GOT3 (cell line): ENCODE measurements at regions not wholly inside any gene's neighbourhood (a gene's known extent, or its start where the extent isn't known, plus 50 kb on each side); places are given as distances from the start of the nearest gene placed in this dataset.

Experiments used
- DNase-seq: peaks from one replicate; lab custom pipeline; 2025; ENCODE audit warnings: mixed read lengths; lab: John Stamatoyannopoulos, UW

- no peak for DNase-seq
Measured at GRCh38 chr18:45168866-45169600, 446.2 kb upstream of the SLC14A2 start.

- DNase-seq = no peak
Measured at GRCh38 chr18:45169610-45170009, 445.7 kb upstream of the SLC14A2 start.

GRCh38 chr18:45171679-45172191, 443.5 kb upstream of the SLC14A2 start:
- no peak for DNase-seq

GRCh38 chr18:45173327-45173726, 441.9 kb upstream of the SLC14A2 start:
- DNase-seq = no peak

- DNase-seq = no peak
Measured at GRCh38 chr18:45173799-45174519, 441.3 kb upstream of the SLC14A2 start.

GRCh38 chr18:45174629-45175136, 440.6 kb upstream of the SLC14A2 start:
- DNase-seq = no peak

GRCh38 chr18:45175511-45175910, 439.8 kb upstream of the SLC14A2 start:
- no peak for DNase-seq

GRCh38 chr18:45186832-45187231, 428.4 kb upstream of the SLC14A2 start:
- no peak for DNase-seq

GRCh38 chr18:45191795-45192194, 423.5 kb upstream of the SLC14A2 start:
- no peak for DNase-seq

GRCh38 chr18:45197526-45197970, 417.7 kb upstream of the SLC14A2 start:
- DNase-seq = no peak

- DNase-seq = no peak
Measured at GRCh38 chr18:45198526-45198925, 416.8 kb upstream of the SLC14A2 start.

GRCh38 chr18:45201029-45201428, 414.2 kb upstream of the SLC14A2 start:
- no peak for DNase-seq

GRCh38 chr18:45201489-45201888, 413.8 kb upstream of the SLC14A2 start:
- no peak for DNase-seq

GRCh38 chr18:45202061-45202460, 413.2 kb upstream of the SLC14A2 start:
- DNase-seq = no peak

- no peak for DNase-seq
Measured at GRCh38 chr18:45203677-45204076, 411.6 kb upstream of the SLC14A2 start.

GRCh38 chr18:45207328-45207727, 407.9 kb upstream of the SLC14A2 start:
- no peak for DNase-seq

- no peak for DNase-seq
Measured at GRCh38 chr18:45208164-45208563, 407.1 kb upstream of the SLC14A2 start.

- peak; percentile 8 for DNase-seq
Measured at GRCh38 chr18:45212181-45213039, 402.9 kb upstream of the SLC14A2 start.

GRCh38 chr18:45213040-45213333, 402.3 kb upstream of the SLC14A2 start:
- no peak for DNase-seq

- no peak for DNase-seq
Measured at GRCh38 chr18:45218436-45218835, 396.8 kb upstream of the SLC14A2 start.

GRCh38 chr18:45221363-45221762, 393.9 kb upstream of the SLC14A2 start:
- no peak for DNase-seq

- DNase-seq = no peak
Measured at GRCh38 chr18:45222180-45222579, 393.1 kb upstream of the SLC14A2 start.
